Ishikawa (cell line): ENCODE measurements at regions not wholly inside any gene's neighbourhood (a gene's known extent, or its start where the extent isn't known, plus 50 kb on each side); places are given as distances from the start of the nearest gene placed in this dataset.

ENCODE experiments used
- EGR1 ChIP-seq: IDR thresholded peaks from 2 replicates; pipeline ENCODE4 v1.6.1; 2012
- EP300 ChIP-seq: IDR thresholded peaks from 2 replicates; pipeline ENCODE4 v1.6.1; 2012; ENCODE audit warnings: borderline replicate concordance
- FOXM1 ChIP-seq: IDR thresholded peaks from 2 replicates; pipeline ENCODE4 v1.6.1; 2012; ENCODE audit warnings: low read depth, borderline replicate concordance
- NFIC ChIP-seq: IDR thresholded peaks from 2 replicates; pipeline ENCODE4 v1.6.1; 2012

GRCh38 chr7:110373859-110374258, 717.1 kb upstream of the LRRN3 start:
- TF ChIP-seq EP300 (no peak), FOXM1 (no peak), EGR1 (no peak), NFIC (no peak)
